Keratinocyte (primary cell): ENCODE measurements at regions not wholly inside any gene's neighbourhood (a gene's known extent, or its start where the extent isn't known, plus 50 kb on each side); places are given as distances from the start of the nearest gene placed in this dataset.

ENCODE experiments used
- DNase-seq: peaks from one replicate; pipeline ENCODE4 v3.0.0-alpha.2; 2011; ENCODE audit warnings: low read depth, missing footprints, low spot score
- FAIRE-seq: peaks from 2 replicates; lab custom pipeline; 2011; peaks lifted over from hg19 to GRCh38; lab: Jason Lieb, UNC
- H2AFZ ChIP-seq: 2 replicates; pipeline ENCODE4 v1.6.0; 2012; ENCODE audit warnings: low read length, control low read depth, inconsistent platforms; ENCODE audit not compliant: control insufficient read depth
- H3K27ac ChIP-seq: 2 replicates; pipeline ENCODE4 v1.5.1; 2011; ENCODE audit warnings: low read length; ENCODE audit not compliant: control insufficient read depth, insufficient read depth
- H3K27me3 ChIP-seq: 3 replicates; pipeline ENCODE4 v1.6.0; 2011; ENCODE audit warnings: low read length; ENCODE audit not compliant: control insufficient read depth, insufficient read depth; ENCODE audit errors: extremely low read depth
- H3K36me3 ChIP-seq, 2 experiments: 2 replicates in 1 of 2; 3 replicates in 1 of 2; pipeline ENCODE4 v1.5.1; 2011; ENCODE audit warnings: low read length in 2 of 2, mild to moderate bottlenecking in 1 of 2; ENCODE audit not compliant: control insufficient read depth in 2 of 2, insufficient read depth in 2 of 2; ENCODE audit errors: extremely low read depth in 1 of 2
- H3K4me1 ChIP-seq: 3 replicates; pipeline ENCODE4 v1.5.1; 2011; ENCODE audit warnings: low read length; ENCODE audit not compliant: control insufficient read depth, insufficient read depth; ENCODE audit errors: extremely low read depth
- H3K4me2 ChIP-seq: 3 replicates; pipeline ENCODE4 v1.6.0; 2011; ENCODE audit warnings: low read depth, low read length; ENCODE audit not compliant: control insufficient read depth, insufficient read depth; ENCODE audit errors: extremely low read depth
- H3K4me3 ChIP-seq, 3 experiments: fragments of 200-600 bp in 1 of 3; sonication (generic) in 1 of 3; 2 replicates in 2 of 3; 3 replicates in 1 of 3; pipeline ENCODE4 v1.5.1; 2011 to 2016; ENCODE audit warnings: low read length in 3 of 3, mild to moderate bottlenecking in 3 of 3, control low read depth in 2 of 3, inconsistent platforms in 1 of 3, low read depth in 1 of 3, mixed read lengths in 1 of 3, mixed run types in 1 of 3, moderate library complexity in 1 of 3; ENCODE audit not compliant: control insufficient read depth in 2 of 3, insufficient read depth in 2 of 3; ENCODE audit errors: extremely low read depth in 1 of 3
- H3K79me2 ChIP-seq: 2 replicates; pipeline ENCODE4 v1.6.0; 2012; ENCODE audit warnings: low read length; ENCODE audit not compliant: control insufficient read depth, insufficient read depth
- H3K9ac ChIP-seq: 3 replicates; pipeline ENCODE4 v1.6.0; 2011; ENCODE audit warnings: low read length; ENCODE audit not compliant: control insufficient read depth, insufficient read depth; ENCODE audit errors: extremely low read depth
- H3K9me1 ChIP-seq: 3 replicates; pipeline ENCODE4 v1.6.0; 2011; ENCODE audit warnings: low read length; ENCODE audit not compliant: control insufficient read depth, insufficient read depth; ENCODE audit errors: extremely low read depth
- H3K9me3 ChIP-seq: 2 replicates; pipeline ENCODE4 v1.5.1; 2012; ENCODE audit warnings: low read depth, low read length; ENCODE audit not compliant: control insufficient read depth
- H4K20me1 ChIP-seq: 3 replicates; pipeline ENCODE4 v1.6.0; 2011; ENCODE audit warnings: low read length; ENCODE audit not compliant: control insufficient read depth, insufficient read depth; ENCODE audit errors: extremely low read depth
- EZH2 ChIP-seq: IDR thresholded peaks from one replicate; pipeline ENCODE4 v1.6.1; 2012; ENCODE audit warnings: inconsistent platforms, mild to moderate bottlenecking, low read length, moderate library complexity
- dilution Hi-C: fragments of 300-500 bp; cut with MboI; formaldehyde crosslinking; loops from one replicate; pipeline ENCODE4 v1.7.0; 2020; ENCODE audit warnings: low sequenced_read_pairs; ENCODE audit not compliant: extremely low pct_ligation_motif_present
- TF ChIP-seq, protein P1 (sequence below), 3 experiments: IDR thresholded peaks in 1 of 3; conservative IDR thresholded peaks in 1 of 3; optimal IDR thresholded peaks in 1 of 3; 2 replicates in 2 of 3; 3 replicates in 1 of 3; pipeline versions ENCODE3 to v1.5.1; 2011; ENCODE audit warnings: low read length in 3 of 3, mild to moderate bottlenecking in 3 of 3, moderate library complexity in 2 of 3, control low read depth in 1 of 3, inconsistent platforms in 1 of 3; ENCODE audit not compliant: insufficient read depth in 2 of 3; ENCODE audit errors: extremely low read depth in 1 of 3

DNA sequence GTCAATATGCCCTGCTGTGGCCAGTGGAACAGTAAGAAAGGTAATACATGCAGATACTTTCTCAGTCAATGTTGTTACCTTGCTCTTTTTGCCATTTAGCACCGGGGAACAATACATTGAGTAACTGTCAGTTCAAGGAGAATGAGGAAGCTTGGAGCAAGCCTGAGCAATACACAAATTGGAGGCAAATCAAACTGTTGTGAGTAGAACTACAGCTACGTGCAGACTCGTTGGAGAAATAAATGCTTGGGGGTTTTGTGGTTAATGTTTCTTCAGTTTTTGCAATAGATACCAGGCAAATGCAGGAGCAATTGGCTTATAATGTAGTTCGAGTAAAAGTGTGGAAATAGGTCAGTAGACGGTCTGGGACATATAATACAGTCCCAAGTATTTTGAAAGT, 587.3 kb upstream of the ROBO1 start:
- TF ChIP-seq, protein P1, sequence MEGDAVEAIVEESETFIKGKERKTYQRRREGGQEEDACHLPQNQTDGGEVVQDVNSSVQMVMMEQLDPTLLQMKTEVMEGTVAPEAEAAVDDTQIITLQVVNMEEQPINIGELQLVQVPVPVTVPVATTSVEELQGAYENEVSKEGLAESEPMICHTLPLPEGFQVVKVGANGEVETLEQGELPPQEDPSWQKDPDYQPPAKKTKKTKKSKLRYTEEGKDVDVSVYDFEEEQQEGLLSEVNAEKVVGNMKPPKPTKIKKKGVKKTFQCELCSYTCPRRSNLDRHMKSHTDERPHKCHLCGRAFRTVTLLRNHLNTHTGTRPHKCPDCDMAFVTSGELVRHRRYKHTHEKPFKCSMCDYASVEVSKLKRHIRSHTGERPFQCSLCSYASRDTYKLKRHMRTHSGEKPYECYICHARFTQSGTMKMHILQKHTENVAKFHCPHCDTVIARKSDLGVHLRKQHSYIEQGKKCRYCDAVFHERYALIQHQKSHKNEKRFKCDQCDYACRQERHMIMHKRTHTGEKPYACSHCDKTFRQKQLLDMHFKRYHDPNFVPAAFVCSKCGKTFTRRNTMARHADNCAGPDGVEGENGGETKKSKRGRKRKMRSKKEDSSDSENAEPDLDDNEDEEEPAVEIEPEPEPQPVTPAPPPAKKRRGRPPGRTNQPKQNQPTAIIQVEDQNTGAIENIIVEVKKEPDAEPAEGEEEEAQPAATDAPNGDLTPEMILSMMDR (optimal IDR thresholded peaks at IDR 0.05 in 1 of 3, IDR thresholded peaks at IDR 0.05 in 1 of 3, conservative IDR thresholded peaks at IDR 0.05 in 1 of 3; ENCODE audit: extremely low read depth in 1 of 3, insufficient read depth in 2 of 3, low read length in 3 of 3) = no peak
- no peak for TF ChIP-seq EZH2
- no peaks in the 10 kb centered on the region for H3K9me3 ChIP-seq
- peak overlapping the region; percentile 49 for H3K4me2 ChIP-seq
- FAIRE-seq (peak; percentile 86), DNase-seq (no peak)
- H3K27me3 ChIP-seq = no peaks in the 10 kb centered on the region
- H3K9ac ChIP-seq = no peak overlapping the region
- H3K9me1 ChIP-seq = no peaks in the 10 kb centered on the region
- no peaks in the 10 kb centered on the region for H3K79me2 ChIP-seq
- peak overlapping the region; percentile 59 for H2AFZ ChIP-seq
- no peaks in the 10 kb centered on the region for H4K20me1 ChIP-seq
- dilution Hi-C loops = no loop called here
- no peak overlapping the region for H3K27ac ChIP-seq
- peaks cover 9% of the 10 kb centered on the region for H3K4me1 ChIP-seq
- peak overlapping the region in 1 of 3 experiments; percentile 21 for H3K4me3 ChIP-seq
- H3K36me3 ChIP-seq = no peaks in the 10 kb centered on the region

DNA sequence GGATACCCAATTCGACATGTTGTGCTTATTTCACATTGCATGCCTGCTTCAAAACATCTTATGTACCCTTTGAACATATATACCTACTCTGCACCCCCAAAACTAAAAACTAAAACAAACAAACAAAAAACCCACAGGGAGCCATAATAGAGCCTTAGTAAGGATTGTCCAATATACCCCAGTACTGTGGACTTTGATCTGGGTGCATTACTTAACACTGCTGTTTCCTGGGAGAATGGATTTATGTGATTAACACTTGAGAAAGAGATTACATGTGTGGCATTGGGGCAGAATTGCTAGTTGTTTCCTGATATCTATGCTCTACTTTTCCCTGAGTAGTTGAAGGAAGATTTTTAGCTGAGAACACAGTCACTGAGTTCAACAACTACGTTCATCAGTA, 583.4 kb upstream of the ROBO1 start:
- Histone ChIP-seq H3K4me1 (no peaks in the 10 kb centered on the region), H4K20me1 (no peaks in the 10 kb centered on the region), H3K27ac (no peak overlapping the region), H3K9ac (no peak overlapping the region), H2AFZ (no peak overlapping the region), H3K4me2 (no peak overlapping the region), H3K79me2 (no peaks in the 10 kb centered on the region), H3K36me3 (no peaks in the 10 kb centered on the region), H3K9me1 (no peaks in the 10 kb centered on the region), H3K9me3 (no peaks in the 10 kb centered on the region), H3K27me3 (no peaks in the 10 kb centered on the region), H3K4me3 (no peak overlapping the region)
- dilution Hi-C loops = no loop called here
- no peak for FAIRE-seq
- DNase-seq = no peak
- TF ChIP-seq, protein P1 (optimal IDR thresholded peaks at IDR 0.05 in 1 of 3, IDR thresholded peaks at IDR 0.05 in 1 of 3, conservative IDR thresholded peaks at IDR 0.05 in 1 of 3; ENCODE audit: extremely low read depth in 1 of 3, insufficient read depth in 2 of 3, low read length in 3 of 3) = no peak
- no peak for TF ChIP-seq EZH2
